ENCODE measurements at regions not wholly inside any gene's neighbourhood (a gene's known extent, or its start where the extent isn't known, plus 50 kb on each side); places are given as distances from the start of the nearest gene placed in this dataset.

DNA sequence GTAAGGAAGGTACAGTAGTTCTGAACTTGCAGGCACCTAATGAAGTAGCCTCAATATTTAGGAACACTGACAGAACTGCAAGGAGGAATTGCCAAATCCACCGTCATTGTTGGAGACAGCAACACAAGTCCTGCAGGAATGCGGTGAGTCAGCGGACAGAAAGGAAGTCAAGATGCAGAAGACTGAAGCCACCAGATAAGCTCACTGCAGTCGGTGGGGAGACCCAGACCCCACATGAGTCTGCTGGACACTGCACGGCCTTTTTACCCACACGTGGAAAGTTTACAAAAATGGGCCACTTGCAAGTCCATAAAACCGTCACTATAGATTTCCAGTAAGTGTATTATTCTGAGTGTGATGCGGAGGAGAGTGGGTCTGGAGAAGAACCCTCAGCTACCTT is 1471.6 kb downstream of the TBC1D22A start:
- no peak for DNase-seq (ENCODE audit: low read depth in 4 of 4, low spot score in 2 of 4)

DNA sequence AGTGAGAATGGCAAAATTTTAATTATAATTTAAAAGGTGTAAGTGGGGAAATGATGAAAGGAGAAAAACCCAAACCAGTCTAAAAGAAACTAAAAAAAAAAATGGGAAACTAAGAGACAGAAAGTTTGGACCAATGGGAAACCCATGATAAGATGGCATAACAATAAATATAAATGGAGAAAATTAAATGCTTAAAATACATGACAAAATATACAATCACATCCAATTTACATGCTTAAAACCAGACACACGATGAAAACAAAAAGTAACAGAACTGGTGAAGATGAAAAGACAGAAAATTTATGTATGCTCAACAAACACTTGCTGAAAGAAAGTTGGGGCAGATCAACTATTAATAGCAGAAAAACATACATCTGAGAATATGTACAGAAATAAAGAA is 1471.1 kb downstream of the TBC1D22A start:
- DNase-seq (ENCODE audit: low read depth in 4 of 4, low spot score in 2 of 4): no peak

DNA sequence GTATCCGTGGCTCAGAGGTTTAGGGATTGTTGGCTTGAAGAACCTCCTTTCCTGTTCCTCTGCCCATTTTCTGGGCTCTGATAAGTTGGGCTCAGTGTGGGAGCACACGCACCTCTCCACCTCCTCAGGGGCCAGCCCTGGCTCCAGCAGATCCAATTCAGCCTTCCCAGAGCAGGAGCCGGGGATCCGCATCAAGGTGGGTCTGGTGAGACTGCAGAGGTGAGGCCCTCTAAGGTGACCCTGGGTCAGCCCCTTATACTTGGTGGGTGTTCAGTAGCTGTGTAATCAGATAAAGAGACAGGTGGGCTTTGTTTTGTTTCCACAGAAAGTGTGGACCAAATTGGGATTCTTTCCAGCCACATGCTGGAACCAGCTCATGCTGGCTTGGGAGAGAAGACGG is 1466.0 kb downstream of the TBC1D22A start:
- DNase-seq (ENCODE audit: low read depth in 4 of 4, low spot score in 2 of 4): no peak

DNA sequence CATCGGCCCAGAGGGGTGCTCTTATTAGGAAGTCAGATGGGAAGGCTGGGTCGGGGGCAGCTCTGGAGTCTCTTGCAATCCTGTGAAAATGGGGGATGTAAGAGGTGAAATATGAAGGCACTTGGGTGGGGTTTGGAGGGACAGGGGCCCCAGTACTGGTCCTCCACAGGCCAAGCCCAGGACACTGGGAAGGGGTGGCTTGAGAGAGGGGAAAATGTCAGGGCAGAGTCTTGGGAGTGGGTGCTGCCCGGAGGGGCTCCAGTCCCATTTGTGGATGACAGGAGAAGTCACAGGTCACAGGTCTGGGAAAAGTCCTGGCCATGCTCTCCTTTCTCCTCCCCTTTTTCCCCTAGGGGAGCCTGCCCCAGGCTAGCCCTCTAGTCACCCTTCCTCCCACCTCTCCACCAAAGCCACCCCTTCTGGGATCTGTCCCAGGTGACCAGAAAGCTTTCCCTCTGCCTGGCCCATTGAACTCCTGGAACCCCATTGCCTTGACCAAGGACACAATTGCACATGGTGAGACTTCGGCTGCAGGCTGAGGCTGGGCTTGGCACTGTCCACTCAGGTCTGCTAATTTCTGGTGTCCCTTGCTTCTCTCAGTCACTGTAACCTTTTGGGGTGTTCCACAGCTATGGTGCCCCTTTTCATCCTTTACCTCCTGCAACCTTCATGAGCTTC is 1465.0 kb downstream of the TBC1D22A start:
- DNase-seq (ENCODE audit: low read depth in 4 of 4, low spot score in 2 of 4): no peak

DNA sequence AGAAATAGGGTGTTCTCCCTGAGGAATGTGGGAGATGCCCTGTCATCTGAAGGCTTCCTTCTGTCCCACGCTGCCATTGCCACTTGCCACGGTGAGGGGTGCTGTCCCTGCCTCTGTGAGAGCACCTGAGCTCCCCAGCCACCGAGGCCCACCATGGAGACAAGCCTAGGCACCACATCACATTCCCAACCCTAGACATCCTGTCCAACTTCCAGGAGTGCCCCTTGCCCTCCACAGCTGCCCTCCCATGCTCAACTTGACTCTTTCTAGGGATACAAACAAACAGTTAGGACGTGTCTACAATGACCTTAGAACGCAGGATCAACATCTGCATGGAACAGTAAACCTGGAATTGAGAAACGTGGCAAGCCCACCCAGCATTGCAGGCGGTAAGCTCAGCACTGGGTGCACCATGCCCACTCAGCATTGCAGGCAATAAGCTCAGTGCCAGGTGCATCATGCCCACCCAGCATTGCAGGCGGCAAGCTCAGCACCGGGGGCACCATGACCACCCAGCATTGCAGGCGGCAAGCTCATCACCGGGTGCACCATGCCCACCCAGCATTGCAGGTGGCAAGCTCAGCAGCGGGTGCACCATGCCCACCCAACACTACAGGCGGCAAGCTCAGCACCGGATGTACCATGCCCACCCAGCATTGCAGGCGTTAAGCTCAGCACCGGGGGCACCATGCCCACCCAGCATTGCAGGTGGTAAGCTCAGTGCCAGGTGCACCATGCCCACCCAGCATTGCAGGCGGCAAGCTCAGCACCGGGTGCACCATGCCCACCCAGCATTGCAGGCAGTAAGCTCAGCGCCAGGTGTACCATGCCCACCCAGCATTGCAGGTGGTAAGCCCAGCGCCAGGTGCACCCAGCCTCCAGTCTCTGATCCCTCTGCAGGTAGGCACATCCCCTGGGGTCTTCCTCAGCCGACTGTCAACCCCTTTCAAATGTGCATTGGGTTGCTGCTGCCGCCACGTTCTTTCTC is 1463.9 kb downstream of the TBC1D22A start:
- DNase-seq (ENCODE audit: low read depth in 4 of 4, low spot score in 2 of 4): no peak

DNA sequence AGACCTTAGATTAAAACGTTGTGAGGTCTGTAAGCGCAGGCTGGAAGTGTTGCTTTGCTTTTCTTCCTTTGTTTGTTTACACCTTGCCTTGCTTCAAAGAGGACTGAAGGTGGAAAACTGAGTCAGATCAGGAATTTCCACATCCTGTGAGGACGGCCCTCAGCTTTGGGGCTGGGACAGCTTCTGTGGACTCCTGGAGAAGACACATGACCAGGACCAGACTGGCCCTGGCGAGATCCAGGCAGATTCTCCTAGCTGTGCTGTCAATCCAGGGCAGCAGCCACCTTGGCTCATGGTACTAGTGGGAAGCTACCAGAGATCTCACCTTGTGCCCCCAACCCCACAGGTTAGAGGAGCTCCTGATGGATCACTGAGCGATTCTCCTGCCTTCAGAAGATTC is 1461.9 kb downstream of the TBC1D22A start:
- DNase-seq (ENCODE audit: low read depth in 4 of 4, low spot score in 2 of 4): no peak

DNA sequence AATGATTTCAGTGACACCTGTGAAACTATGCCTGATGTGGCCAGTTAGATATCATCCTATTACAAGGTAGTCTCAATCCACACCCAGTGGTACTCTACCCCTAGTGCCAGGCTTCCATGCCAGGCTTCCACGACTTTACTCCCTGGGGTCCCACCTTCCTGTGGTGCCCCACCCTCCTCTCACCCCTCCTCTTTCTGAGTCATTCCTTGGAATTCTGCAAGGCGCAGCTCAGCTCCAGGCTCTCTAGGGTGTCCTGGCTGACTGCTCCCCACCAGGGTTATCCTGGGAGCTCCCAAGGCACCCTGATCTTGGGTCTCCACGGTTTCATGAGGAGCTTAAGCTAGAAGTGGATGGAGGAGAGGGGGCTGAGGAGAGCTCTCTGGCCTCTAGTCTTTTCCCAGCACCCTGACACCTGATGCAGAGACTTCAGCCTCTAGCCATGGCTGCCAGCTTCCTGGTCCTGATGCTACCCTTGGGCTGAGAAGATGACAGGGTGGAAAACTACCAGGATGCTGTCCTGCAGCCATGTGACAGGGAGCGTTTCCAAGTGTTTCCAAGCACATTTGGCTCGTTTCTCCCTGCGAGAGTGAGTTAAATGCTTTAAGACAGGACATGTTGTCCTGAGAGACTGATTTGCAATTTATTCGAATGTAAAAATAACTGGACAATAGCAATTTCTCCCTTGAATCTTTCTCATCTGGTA is 1461.2 kb downstream of the TBC1D22A start:
- no peak for DNase-seq (ENCODE audit: low read depth in 4 of 4, low spot score in 2 of 4)

DNA sequence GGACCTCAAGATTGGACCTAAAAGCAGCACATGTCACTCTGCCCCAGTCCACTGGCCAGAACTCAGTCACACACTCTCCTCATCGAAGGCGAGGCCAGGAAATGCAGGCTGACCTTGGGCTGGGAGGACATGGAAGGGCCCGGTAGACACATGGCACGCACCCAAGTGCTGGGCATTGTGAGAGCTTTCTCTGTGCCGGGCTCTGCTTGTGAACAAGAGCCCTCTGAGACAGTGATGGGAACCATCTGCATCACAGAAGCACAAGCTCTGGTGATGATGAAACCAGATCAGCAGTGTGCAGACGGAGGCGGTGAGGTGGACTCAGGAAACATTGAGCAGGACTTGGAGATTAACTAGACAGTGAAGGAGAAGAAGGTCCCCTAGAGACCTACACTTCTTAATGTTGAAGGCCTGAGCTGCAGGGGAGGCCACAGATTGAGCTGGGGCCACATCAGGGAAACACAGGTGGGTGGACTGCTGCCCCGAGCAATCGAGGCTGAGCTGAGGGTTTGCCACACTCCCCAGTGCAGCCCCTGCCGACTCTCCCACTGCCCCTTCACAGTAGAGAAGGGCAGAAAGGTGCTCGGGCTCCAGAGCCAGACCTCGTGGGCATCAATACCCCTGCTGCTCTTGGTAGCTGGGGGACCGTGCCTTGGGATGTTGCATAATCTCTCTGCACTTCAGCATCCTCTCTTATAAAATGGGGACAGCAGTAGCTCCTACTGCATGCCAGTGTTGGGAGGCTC is 1460.5 kb downstream of the TBC1D22A start:
- DNase-seq (ENCODE audit: low read depth in 4 of 4, low spot score in 2 of 4): no peak

DNA sequence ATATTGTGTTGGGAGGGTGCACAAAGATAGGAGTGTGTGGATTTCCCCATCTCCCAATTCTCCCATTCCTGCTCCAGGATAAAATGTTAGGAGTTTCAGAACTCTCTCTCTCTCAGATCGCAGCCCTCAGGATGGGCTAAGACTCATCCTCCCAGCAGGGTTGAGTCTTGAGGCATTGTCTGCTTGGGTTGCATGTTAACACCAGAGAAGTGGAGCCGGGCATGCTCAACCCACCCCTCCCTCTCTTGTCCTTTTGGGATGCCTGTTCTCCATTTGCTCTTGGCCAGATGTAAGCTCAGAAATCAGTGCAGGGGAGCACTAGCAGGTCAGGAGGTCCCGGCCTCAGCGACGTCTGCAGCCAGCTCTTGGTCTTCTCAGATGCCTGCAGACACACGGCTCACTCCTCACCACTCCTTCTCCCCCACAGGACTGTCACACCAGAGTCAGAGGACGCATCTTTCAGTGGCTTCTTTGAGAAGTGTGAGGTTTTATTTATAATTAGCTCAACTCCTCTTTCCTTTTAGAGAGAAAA is 1456.5 kb downstream of the TBC1D22A start:
- no peak for DNase-seq (ENCODE audit: low read depth in 4 of 4, low spot score in 2 of 4)

DNA sequence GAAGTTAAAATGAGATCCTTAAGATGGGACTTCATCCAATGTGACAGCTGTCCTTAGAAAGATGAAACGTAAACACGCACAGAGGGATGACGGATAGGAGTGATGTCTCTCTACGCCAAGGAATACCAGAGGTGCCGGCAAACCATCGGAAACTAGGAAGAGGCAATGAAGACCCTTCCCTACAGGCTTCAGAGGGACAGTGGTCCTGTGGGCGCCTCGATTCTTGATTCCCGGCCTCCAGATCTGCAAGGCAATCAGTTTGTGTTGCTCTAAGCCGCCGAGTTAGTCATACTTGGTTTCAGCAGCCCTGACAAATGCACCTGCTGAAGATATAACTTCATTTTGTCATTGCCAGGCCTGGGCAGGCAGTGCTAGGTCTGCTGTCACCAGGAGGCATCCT is 1455.1 kb downstream of the TBC1D22A start:
- no peak for DNase-seq (ENCODE audit: low read depth in 4 of 4, low spot score in 2 of 4)

DNA sequence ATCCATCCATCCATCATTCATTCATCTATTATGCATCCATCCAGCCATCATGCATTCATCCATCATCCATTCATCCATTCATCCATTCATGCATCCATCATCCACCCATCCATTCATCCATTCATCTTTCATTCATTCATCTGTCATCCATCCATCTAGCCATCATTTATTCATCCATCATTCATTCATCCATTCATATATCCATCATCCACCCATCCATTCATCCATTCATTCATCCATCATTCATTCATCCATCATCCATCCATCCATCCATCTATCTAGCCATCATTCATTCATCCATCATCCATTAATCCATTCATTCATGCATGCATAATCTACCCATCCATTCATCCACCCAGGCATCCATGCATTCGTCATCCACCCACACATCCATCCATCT is 1450.3 kb downstream of the TBC1D22A start:
- no peak for DNase-seq (ENCODE audit: low read depth in 4 of 4, low spot score in 2 of 4)

DNA sequence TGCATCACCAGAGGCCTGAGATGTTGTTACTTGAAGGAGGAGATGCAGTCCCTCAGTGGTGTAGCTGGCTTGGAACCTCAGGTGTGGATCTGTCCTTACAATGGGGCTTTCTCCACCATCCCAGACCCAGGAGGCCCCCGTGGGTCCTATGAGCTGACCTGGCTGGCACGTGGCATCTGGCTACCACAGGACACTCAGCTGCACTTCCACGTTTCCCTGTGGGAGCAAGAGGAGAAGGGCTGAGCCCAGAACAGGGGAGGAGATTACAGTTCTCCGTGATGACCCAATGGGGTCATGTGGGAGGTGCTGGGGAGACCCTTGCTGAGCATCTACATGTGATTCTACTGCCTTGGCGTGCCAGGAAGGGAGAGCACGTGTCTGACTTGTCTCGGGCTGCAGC is 1448.4 kb downstream of the TBC1D22A start:
- no peak for DNase-seq (ENCODE audit: low read depth in 4 of 4, low spot score in 2 of 4)

DNA sequence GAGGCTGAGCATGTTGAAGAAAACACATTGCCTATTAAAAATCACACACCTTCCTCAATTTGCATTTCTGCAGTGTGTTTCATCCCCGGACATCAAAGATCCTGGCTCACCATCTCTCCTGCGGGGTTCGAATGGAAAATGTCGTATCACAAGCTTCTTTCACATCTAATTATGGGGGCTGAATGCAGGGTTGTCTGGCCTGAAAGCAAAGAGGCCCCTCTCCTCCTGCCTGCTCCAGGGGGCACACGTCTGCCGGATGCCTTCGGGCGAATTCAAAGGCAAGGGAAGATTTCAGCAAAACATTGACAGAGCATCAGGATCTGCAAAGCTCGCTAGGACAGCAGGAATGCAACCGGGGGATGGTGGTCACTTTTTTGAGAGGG is 1447.7 kb downstream of the TBC1D22A start:
- no peak for DNase-seq (ENCODE audit: low read depth in 4 of 4, low spot score in 2 of 4)

DNA sequence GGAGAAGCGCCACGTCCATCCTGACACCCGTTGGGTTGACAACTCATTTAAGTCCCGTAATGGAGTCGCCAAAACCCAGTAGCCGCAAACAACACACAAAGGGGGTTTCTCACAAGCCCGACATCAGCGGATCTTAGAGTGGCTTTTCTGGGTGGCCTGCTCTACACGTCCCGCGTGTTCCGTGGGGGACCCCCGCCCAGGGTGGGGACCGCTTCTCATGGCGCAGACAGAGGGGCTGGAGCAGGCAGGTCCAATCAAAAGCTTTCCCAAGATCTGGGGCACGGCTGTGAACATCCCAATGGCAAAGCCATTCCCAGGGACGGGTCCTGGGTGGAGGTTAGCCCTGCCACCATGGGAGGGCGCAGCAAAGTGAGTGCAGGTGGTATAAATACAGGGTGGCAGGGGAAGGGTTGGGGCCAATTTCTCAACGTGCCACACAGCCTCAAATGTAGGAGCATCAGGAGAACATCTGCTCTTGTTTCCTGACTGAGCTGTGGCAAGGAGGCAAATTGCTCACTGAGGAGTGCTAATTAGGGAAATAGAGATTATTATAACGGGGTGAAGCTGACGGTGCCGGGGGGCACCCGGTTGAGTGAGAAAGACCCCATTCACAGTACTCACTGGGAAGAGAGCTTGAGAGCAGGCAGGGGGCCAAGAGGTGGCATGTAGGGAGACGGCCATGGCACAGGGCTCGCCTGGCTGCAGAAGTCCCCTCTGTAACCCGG is 1447.2 kb downstream of the TBC1D22A start:
- no peak for DNase-seq (ENCODE audit: low read depth in 4 of 4, low spot score in 2 of 4)

DNA sequence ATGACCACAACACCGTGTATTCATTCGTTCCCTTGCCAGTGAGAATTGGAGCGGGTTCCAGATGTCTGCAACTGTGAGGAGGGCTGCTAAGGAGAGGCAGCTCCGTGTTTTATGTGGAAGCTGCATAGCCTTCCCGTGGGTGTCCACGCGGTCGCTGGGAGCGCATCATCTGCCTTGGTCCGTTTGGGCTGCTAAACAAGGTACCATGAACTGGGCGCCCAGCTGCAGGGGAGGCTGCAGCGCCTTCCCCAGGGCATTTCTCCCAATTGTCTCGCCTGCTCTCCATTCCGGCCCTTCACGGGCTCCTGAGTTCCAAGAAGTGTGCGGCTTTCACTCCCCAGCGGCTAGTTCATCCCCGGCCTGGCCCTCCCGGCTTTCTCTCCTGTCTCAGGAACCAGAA is 1446.4 kb downstream of the TBC1D22A start:
- no peak for DNase-seq (ENCODE audit: low read depth in 4 of 4, low spot score in 2 of 4)

DNA sequence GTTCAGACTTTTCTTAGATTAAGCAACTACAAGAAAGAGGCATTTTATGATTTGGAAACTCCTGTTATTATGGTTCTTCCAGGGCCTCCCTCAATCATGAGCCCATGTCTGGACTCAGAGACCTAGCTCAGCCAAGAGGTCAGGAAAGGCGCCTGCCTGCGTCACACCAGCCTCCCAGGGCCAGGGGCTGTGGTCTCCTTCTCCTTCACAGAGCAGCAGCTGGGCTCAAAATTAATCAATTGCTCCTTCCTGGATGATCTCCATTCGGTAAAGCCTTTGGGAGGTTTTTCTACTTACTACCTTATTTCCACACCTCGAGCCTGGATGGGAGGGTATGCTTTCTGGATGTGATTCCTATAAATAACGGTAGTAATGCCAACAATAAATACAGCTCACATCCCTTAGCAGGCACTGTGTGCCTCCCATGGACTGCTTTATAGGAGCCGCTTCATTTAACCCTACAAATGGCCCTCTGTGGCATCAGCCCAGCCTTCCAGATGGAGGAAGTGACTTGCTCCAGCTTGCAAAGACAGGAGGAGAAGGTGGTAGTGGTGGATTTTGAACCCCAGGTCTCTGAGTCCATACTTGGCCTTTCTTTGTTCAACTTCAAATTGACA is 1445.6 kb downstream of the TBC1D22A start:
- DNase-seq (ENCODE audit: low read depth in 4 of 4, low spot score in 2 of 4): no peak

DNA sequence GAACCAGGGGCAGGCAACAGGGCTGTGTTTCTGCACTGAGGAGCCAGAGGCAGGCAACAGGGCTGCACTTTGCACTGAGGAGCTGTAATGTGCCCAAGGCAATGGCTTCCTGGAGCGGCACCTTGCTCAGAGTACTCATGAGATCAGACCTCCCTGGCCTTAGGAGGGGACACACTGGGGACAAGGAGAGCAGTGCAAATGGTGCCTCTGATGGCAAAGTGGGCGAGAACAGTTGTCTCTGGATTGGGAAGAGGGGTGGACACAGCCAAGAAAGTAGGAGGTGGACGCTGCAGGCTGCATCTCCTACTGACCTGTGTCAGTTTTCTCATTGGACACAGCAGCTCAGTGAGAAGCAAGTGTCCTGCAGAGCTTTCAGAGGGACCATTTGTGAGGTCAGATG is 1443.3 kb downstream of the TBC1D22A start:
- DNase-seq (ENCODE audit: low read depth in 4 of 4, low spot score in 2 of 4): no peak

DNA sequence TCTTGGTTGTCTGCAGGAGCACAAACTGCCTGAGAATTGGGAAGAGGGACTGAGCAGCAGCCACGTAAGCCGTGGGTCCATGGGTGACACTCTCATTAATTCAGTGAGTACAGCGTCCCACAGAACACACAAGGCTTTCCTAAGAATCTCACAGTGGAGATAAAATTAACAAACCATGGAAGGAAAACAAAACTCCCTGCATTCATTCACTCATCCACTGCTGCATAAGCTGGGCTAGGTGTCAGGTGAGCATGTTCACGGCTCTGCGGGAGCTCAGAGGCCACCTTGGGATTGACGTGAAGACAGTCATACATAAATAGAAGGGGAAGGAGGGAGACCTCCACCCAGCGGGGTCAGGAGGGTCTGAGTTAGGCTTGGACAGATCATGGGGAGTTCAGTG is 1442.7 kb downstream of the TBC1D22A start:
- no peak for DNase-seq (ENCODE audit: low read depth in 4 of 4, low spot score in 2 of 4)

DNA sequence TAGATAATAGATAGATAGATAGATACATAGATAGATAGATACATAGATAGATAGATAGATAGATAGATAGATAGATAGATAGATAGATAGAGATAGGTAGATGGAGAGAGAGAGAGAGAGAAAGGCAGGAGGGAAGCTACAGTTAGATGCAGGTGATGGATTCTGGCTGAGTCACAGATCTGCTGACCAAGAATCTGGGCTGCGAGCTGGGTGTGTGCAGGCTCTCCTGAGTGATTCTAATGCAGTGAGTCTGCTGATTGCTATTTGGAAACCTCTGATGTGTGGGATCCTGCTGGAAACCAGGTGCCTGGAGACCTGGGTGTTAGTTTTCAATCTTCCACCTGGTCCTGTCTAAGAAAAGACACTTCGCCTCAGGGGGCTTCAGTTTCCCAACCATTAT is 1441.8 kb downstream of the TBC1D22A start:
- DNase-seq (ENCODE audit: low read depth in 4 of 4, low spot score in 2 of 4): no peak

Measured in left renal cortex interstitium (tissue), 4 donors.